GM12874 (cell line): ENCODE measurements at regions not wholly inside any gene's neighbourhood (a gene's known extent, or its start where the extent isn't known, plus 50 kb on each side); places are given as distances from the start of the nearest gene placed in this dataset.

ENCODE experiments used
- TF ChIP-seq, protein P1 (sequence below): IDR thresholded peaks from 2 replicates; pipeline ENCODE4 v1.5.1; 2011; ENCODE audit warnings: low read depth, mild to moderate bottlenecking, control low read depth, low read length, moderate library complexity; ENCODE audit not compliant: insufficient read depth

DNA sequence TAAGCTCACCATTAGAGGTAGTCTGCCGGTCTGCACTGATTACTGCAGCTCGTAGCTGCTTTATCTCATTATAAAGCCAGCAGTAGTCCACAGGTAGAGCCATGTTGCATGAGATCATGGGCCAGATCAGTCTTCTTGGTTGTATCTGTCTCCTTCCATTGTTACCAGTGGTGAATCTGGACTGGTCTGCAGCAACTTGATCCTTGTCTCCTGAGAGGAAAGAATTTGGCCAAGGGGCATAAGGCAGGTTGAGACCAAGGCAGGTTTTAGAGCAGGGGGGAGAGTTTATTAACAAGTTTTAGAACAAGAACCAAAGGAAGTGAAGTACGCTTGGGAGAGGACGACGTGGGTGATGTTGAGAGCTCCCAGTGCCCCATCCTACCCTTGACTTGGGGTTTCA is 228.5 kb downstream of the STIM2 start:
- TF ChIP-seq, protein P1, sequence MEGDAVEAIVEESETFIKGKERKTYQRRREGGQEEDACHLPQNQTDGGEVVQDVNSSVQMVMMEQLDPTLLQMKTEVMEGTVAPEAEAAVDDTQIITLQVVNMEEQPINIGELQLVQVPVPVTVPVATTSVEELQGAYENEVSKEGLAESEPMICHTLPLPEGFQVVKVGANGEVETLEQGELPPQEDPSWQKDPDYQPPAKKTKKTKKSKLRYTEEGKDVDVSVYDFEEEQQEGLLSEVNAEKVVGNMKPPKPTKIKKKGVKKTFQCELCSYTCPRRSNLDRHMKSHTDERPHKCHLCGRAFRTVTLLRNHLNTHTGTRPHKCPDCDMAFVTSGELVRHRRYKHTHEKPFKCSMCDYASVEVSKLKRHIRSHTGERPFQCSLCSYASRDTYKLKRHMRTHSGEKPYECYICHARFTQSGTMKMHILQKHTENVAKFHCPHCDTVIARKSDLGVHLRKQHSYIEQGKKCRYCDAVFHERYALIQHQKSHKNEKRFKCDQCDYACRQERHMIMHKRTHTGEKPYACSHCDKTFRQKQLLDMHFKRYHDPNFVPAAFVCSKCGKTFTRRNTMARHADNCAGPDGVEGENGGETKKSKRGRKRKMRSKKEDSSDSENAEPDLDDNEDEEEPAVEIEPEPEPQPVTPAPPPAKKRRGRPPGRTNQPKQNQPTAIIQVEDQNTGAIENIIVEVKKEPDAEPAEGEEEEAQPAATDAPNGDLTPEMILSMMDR = no peak

GRCh38 chr4:27090406-27090805 is 229.8 kb downstream of the STIM2 start:
- TF ChIP-seq, protein P1 = no peak

- TF ChIP-seq, protein P1 = no peak
These were observed 233.6 kb downstream of the STIM2 start for GRCh38 chr4:27094224-27094623.

DNA sequence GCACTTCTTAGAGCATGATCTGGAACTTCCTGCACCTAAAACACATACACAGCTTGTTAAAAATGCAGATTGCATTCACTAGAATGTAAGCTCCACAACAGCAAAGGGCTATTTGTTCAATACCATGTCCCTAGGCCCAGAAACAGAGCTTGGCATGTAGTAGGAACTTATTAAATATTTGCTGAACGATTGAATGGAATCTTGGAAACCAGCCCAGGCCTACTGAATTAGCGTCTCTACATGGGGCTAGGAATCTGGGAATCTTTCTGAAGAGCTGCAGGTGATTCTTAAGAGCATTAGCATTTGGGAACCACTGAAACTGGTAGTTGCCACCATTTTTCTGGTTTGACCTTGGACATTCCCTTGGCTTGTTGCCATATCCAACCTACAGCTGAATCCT is 234.1 kb downstream of the STIM2 start:
- TF ChIP-seq, protein P1 = no peak

- TF ChIP-seq, protein P1 = no peak
These were observed 235.6 kb downstream of the STIM2 start for GRCh38 chr4:27096142-27096824.

GRCh38 chr4:27098034-27098433 is 237.4 kb downstream of the STIM2 start:
- TF ChIP-seq, protein P1 = no peak

DNA sequence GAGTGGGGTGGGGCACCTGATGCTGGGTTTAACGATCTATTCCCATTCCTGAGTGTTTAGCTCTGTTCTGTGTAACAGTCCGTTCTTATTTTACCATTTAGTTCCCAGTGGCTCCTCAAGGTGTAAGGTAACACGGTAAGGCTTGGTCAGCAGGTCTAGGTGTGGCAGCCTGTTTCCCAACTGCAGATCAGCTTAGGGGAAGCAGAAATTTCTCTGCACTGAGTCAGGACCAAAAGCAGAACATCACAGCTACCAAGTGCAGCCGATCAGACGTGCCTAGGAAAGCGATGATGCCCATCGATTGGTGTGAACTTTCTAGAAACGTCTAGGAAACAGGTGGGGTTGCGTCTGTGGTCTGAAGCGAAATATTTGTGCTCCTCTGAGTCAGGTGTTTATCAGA is 240.1 kb downstream of the STIM2 start:
- TF ChIP-seq, protein P1 = no peak
